GM12878 (cell line): ENCODE measurements at regions not wholly inside any gene's neighbourhood (a gene's known extent, or its start where the extent isn't known, plus 50 kb on each side); places are given as distances from the start of the nearest gene placed in this dataset.
A peak's percentile ranks its signal among the peaks of the same experiment; 100 is the strongest.

Experiments
- ATF2 ChIP-seq: IDR thresholded peaks from 2 replicates; pipeline ENCODE4 v1.6.1; 2012; ENCODE audit warnings: low read length, inconsistent platforms
- CTCF ChIP-seq, 3 experiments: IDR thresholded peaks in 2 of 3; conservative IDR thresholded peaks in 1 of 3; 2 replicates each; pipeline ENCODE4 v1.5.1; 2011; ENCODE audit warnings: low read depth in 3 of 3, low read length in 3 of 3, mild to moderate bottlenecking in 3 of 3, control low read depth in 2 of 3, moderate library complexity in 2 of 3, inconsistent platforms in 1 of 3, mixed read lengths in 1 of 3; ENCODE audit not compliant: control insufficient read depth in 2 of 3, insufficient read depth in 1 of 3; ENCODE audit errors: extremely low read depth in 1 of 3
- ELK1 ChIP-seq: IDR thresholded peaks from 2 replicates; pipeline ENCODE4 v1.6.1; 2012; ENCODE audit warnings: low read depth, low read length, improper control_type of control experiment
- EZH2 ChIP-seq: IDR thresholded peaks from 2 replicates; pipeline ENCODE4 v1.6.1; 2012; ENCODE audit warnings: low read depth, mild to moderate bottlenecking, control low read depth, inconsistent platforms, low read length, borderline replicate concordance; ENCODE audit not compliant: control insufficient read depth
- ZNF622 ChIP-seq: fragments of 450-650 bp; IDR thresholded peaks from 2 replicates; pipeline ENCODE4 v1.6.1; 2017; ENCODE audit warnings: mild to moderate bottlenecking, inconsistent platforms

- TF ChIP-seq CTCF (IDR thresholded peaks at IDR 0.05 in 2 of 3, conservative IDR thresholded peaks at IDR 0.05 in 1 of 3; ENCODE audit: control insufficient read depth in 2 of 3, extremely low read depth in 1 of 3, insufficient read depth in 1 of 3, low read depth in 3 of 3, low read length in 3 of 3) (no peak), ATF2 (peak; percentile 29; the same call in 1 of the 2 replicates), ZNF622 (no peak), EZH2 (no peak), ELK1 (no peak)
These were observed 117.4 kb upstream of the PFKP start for GRCh38 chr10:2949948-2950354.
